Coronary artery (tissue), 2 donors: ENCODE measurements at regions not wholly inside any gene's neighbourhood (a gene's known extent, or its start where the extent isn't known, plus 50 kb on each side); places are given as distances from the start of the nearest gene placed in this dataset.

Experiments used
- DNase-seq: peaks from one replicate; pipeline ENCODE4 v3.0.0-alpha.2; 2017; ENCODE audit warnings: low spot score
- H3K27ac ChIP-seq, 2 donors: fragments of 200-600 bp; sonication (generic); one replicate each; pipeline ENCODE4 v1.5.1; 2016 to 2019
- H3K4me3 ChIP-seq: fragments of 200-600 bp; sonication (generic); 2 replicates; pipeline ENCODE4 v1.5.1; 2016; ENCODE audit warnings: mild to moderate bottlenecking, moderate library complexity
- CTCF ChIP-seq: fragments of 200-600 bp; sonication (generic); IDR thresholded peaks from one replicate; pipeline ENCODE4 v1.5.1; 2019; ENCODE audit warnings: antibody characterized with exemption

GRCh38 chr5:58115811-58116210 is 344.1 kb downstream of the PLK2 start:
- no peak for DNase-seq
- TF ChIP-seq CTCF = no peak
- Histone ChIP-seq H3K27ac (no peak overlapping the region), H3K4me3 (no peak overlapping the region)

GRCh38 chr5:58114324-58114723 is 345.6 kb downstream of the PLK2 start:
- no peak for TF ChIP-seq CTCF
- no peak overlapping the region for H3K27ac ChIP-seq
- no peak overlapping the region for H3K4me3 ChIP-seq
- no peak for DNase-seq

- Histone ChIP-seq H3K4me3 (no peak overlapping the region), H3K27ac (no peak overlapping the region)
- no peak for DNase-seq
- no peak for TF ChIP-seq CTCF
These were observed 346.7 kb downstream of the PLK2 start for GRCh38 chr5:58113172-58113571.

- no peak overlapping the region for H3K27ac ChIP-seq
- no peak for TF ChIP-seq CTCF
- H3K4me3 ChIP-seq = no peak overlapping the region
- DNase-seq = no peak
These were observed 351.4 kb downstream of the PLK2 start for GRCh38 chr5:58108511-58108910.

- no peak for TF ChIP-seq CTCF
- no peak overlapping the region for H3K4me3 ChIP-seq
These were observed 352.2 kb downstream of the PLK2 start for GRCh38 chr5:58107704-58108103.

GRCh38 chr5:58106754-58107410 is 353.0 kb downstream of the PLK2 start:
- no peak for TF ChIP-seq CTCF
- Histone ChIP-seq H3K27ac (no peak overlapping the region), H3K4me3 (no peak overlapping the region)
- no peak for DNase-seq

More at GRCh38 chr5:58107704-58108103, 352.2 kb downstream of the PLK2 start:
- H3K27ac ChIP-seq = no peak overlapping the region
- no peak for DNase-seq

- no peak overlapping the region for H3K4me3 ChIP-seq
- TF ChIP-seq CTCF = no peak
These were observed 354.1 kb downstream of the PLK2 start for GRCh38 chr5:58105836-58106235.

More at GRCh38 chr5:58105836-58106235, 354.1 kb downstream of the PLK2 start:
- H3K27ac ChIP-seq = no peak overlapping the region
- no peak for DNase-seq
